Dermis blood vessel endothelial cell (primary cell): ENCODE measurements at regions not wholly inside any gene's neighbourhood (a gene's known extent, or its start where the extent isn't known, plus 50 kb on each side); places are given as distances from the start of the nearest gene placed in this dataset.
"Not testable (repeated sequence)": the region's sequence is repeated elsewhere in the genome, so short reads cannot be mapped to it uniquely, and the experiment has no call there.

ENCODE experiments used
- DNase-seq: peaks from one replicate; pipeline ENCODE4 v3.0.0; 2010

- no peak for DNase-seq
These were observed 181.4 kb upstream of the PWP1 start for GRCh38 chr12:107503887-107504885.

- DNase-seq = no peak
These were observed 176.2 kb upstream of the PWP1 start for GRCh38 chr12:107509421-107509820.

- DNase-seq = no peak
These were observed 175.4 kb upstream of the PWP1 start for GRCh38 chr12:107510211-107510610.

GRCh38 chr12:107511292-107511691 lies 174.3 kb upstream of the PWP1 start:
- DNase-seq = no peak

GRCh38 chr12:107512391-107512790 lies 173.2 kb upstream of the PWP1 start:
- no peak for DNase-seq

GRCh38 chr12:107513184-107513583 lies 172.4 kb upstream of the PWP1 start:
- DNase-seq = no peak

- no peak for DNase-seq
These were observed 171.8 kb upstream of the PWP1 start for GRCh38 chr12:107513636-107514400.

- DNase-seq = no peak
These were observed 170.6 kb upstream of the PWP1 start for GRCh38 chr12:107514887-107515445.

GRCh38 chr12:107515446-107515958 lies 170.1 kb upstream of the PWP1 start:
- peak; percentile 85 for DNase-seq

GRCh38 chr12:107517816-107518215 lies 167.8 kb upstream of the PWP1 start:
- not testable (repeated sequence) for DNase-seq

- no peak for DNase-seq
These were observed 166.7 kb upstream of the PWP1 start for GRCh38 chr12:107518868-107519267.

- DNase-seq = no peak
These were observed 165.4 kb upstream of the PWP1 start for GRCh38 chr12:107519906-107520859.

- DNase-seq = no peak
These were observed 163.7 kb upstream of the PWP1 start for GRCh38 chr12:107521826-107522355.

- no peak for DNase-seq
These were observed 162.7 kb upstream of the PWP1 start for GRCh38 chr12:107522692-107523477.

GRCh38 chr12:107523775-107524535 lies 161.6 kb upstream of the PWP1 start:
- no peak for DNase-seq

GRCh38 chr12:107525063-107525718 lies 160.4 kb upstream of the PWP1 start:
- no peak for DNase-seq

GRCh38 chr12:107525719-107526554 lies 159.7 kb upstream of the PWP1 start:
- DNase-seq = no peak

- no peak for DNase-seq
These were observed 158.9 kb upstream of the PWP1 start for GRCh38 chr12:107526555-107527180.
